Stimulated activated CD8-positive, alpha-beta memory T cell treated with anti-CD3 and anti-CD28 coated beads, Interleukin-15, amount 100 ng/mL, for 4 hours (primary cell): ENCODE measurements at regions not wholly inside any gene's neighbourhood (a gene's known extent, or its start where the extent isn't known, plus 50 kb on each side); places are given as distances from the start of the nearest gene placed in this dataset.

Experiments
- DNase-seq, 2 donors: peaks; one replicate each; pipeline ENCODE4 v3.0.0-alpha.2; 2020; ENCODE audit warnings: low read depth in 2 of 2

GRCh38 chr4:121227341-121227792, 63.2 kb upstream of the TNIP3 start:
- DNase-seq = no peak

GRCh38 chr4:121226362-121226761, 62.2 kb upstream of the TNIP3 start:
- no peak for DNase-seq

GRCh38 chr4:121221608-121222007, 57.5 kb upstream of the TNIP3 start:
- no peak for DNase-seq

- DNase-seq = no peak
These were observed 57.1 kb upstream of the TNIP3 start for GRCh38 chr4:121221201-121221600.

- no peak for DNase-seq
These were observed 56.6 kb upstream of the TNIP3 start for GRCh38 chr4:121220698-121221097.

GRCh38 chr4:121219227-121219626, 55.1 kb upstream of the TNIP3 start:
- no peak for DNase-seq

GRCh38 chr4:121217351-121217750, 53.2 kb upstream of the TNIP3 start:
- DNase-seq = no peak

GRCh38 chr4:121216461-121216860, 52.3 kb upstream of the TNIP3 start:
- DNase-seq = no peak

GRCh38 chr4:121213940-121214339, 49.8 kb upstream of the TNIP3 start:
- DNase-seq = no peak
